Right lobe of liver (tissue), 4 donors: ENCODE measurements at regions not wholly inside any gene's neighbourhood (a gene's known extent, or its start where the extent isn't known, plus 50 kb on each side); places are given as distances from the start of the nearest gene placed in this dataset.

Experiments used
- CTCF ChIP-seq, 4 donors: fragments of 200-600 bp in 3 of 4; fragments of 450-650 bp in 1 of 4; IDR thresholded peaks; one replicate each; pipeline versions ENCODE4 v1.5.1 to v1.8.0; 2016 to 2022; ENCODE audit warnings: antibody characterized with exemption in 4 of 4, mild to moderate bottlenecking in 2 of 4
- POLR2A ChIP-seq: fragments of 450-650 bp; IDR thresholded peaks from one replicate; pipeline ENCODE4 v1.6.1; 2017; ENCODE audit warnings: antibody characterized with exemption, mild to moderate bottlenecking
- donor health status: DM: no; HTN: no; CAD: no.
- donor health status: DM: no; HTN: no; CAD: no.
- donor health status: DM: no; HTN: yes; CAD: no.

GRCh38 chr1:185594786-185595410, 139.3 kb upstream of the HMCN1 start:
- TF ChIP-seq CTCF (IDR thresholded peaks at IDR 0.05) (no peak), POLR2A (no peak)
